HG02884 (cell line): ENCODE measurements at regions not wholly inside any gene's neighbourhood (a gene's known extent, or its start where the extent isn't known, plus 50 kb on each side); places are given as distances from the start of the nearest gene placed in this dataset.
"Not testable (repeated sequence)": the region's sequence is repeated elsewhere in the genome, so short reads cannot be mapped to it uniquely, and the experiment has no call there.

ENCODE experiments used
- ATAC-seq: cut with Tn5 transposase; IDR thresholded peaks from one replicate; pipeline ENCODE4 v1.9.1; 2021; ENCODE audit warnings: mild to moderate bottlenecking, moderate library complexity; ENCODE audit not compliant: unreplicated experiment

DNA sequence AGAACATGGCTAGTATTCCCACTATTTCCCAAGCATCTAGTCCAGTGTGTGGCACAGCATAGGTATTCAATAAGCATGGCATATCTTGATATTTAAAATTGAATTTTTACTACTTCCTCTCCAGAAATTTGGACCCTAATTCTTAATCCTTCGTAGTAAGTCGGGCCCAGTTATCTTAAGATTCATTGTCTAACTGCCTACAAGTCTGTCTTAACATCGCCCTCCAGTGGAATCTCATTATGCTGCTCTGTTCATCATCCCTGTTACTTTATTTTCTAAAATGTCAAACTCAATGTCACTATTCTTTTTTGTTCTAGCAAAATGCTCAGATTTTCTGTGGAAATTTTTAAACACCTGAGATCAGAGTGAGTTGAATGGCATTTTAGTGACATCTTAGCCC, 606.2 kb downstream of the KLHL13 start:
- no peak for ATAC-seq

- ATAC-seq: no peak
These were observed 608.6 kb downstream of the KLHL13 start for GRCh38 chrX:117508021-117508420.

DNA sequence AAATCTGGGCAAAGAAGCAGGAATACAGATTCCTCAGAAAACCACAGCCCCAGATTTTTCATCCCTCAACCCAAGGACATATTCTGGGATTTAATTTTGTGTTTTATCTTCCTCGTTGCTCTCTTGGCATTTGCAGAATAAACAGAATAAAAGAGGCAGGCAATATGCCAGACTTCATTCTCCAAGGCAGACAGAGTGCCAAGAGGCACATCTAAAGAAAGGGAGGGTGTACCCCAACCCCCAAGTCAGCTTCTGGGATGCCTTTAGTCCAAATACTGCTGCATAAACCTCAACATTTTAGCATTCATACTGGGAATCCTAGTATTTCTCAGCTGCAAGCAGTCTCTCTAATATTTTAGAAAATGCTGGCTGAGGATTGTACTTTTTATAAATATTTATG, 629.2 kb downstream of the KLHL13 start:
- no peak for ATAC-seq

- ATAC-seq: no peak
These were observed 632.7 kb downstream of the KLHL13 start for GRCh38 chrX:117483950-117484349.

GRCh38 chrX:117458243-117458968, 658.2 kb downstream of the KLHL13 start:
- no peak for ATAC-seq

GRCh38 chrX:117455787-117456186, 660.8 kb downstream of the KLHL13 start:
- no peak for ATAC-seq

- ATAC-seq: no peak
These were observed 687.1 kb downstream of the KLHL13 start for GRCh38 chrX:117429501-117429900.

DNA sequence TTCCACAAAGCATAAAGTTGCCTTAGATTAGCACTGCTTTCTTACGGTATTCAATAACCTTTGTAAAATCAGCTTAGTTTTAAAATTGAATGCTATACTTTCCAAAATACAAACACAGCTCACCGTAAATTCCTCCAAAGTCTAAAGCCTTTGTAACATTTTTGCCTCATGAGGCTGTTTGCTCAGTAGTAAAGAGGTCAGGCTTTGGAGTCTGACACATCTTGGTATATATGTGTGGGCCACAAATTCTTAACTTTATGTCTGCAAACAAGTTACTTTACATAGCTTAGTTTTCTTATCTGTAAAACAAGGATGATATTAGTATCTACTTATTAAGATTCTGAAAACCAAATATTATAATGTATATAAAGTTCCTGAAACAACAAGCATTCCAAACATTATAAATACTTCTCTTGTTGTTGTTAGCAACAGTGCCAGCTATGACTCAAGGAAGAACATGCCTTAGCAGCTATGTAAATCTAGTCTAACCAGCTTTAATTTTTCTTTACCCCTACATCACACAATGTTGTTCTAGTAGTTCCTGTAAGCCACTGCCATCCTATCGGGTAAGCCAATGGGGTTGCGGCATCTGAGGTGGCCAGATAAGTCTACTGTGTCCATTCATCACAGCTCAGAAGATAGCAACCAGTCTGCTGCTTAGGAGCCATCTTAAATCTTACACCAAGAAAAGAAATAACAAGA, 709.0 kb downstream of the KLHL13 start:
- ATAC-seq: no peak

DNA sequence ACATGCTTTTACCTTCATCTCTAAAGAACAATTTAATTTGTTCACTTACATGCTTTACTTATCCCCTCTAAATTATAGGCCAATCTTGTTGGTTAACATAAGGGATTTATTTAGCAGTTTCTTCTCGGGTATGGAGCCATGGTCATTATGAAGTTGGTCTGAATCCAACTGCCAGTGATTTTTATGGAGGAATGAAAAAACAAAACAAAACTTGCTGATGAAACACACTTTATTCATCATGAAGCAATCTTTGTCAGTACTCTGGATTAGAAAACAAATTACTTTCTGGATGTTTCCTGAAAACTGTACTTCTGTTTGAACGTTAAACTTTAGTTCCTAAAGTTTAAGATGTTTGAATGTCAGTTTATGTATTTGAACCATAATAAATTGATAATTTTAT, 715.8 kb downstream of the KLHL13 start:
- ATAC-seq: no peak

- no peak for ATAC-seq
These were observed 716.6 kb downstream of the KLHL13 start for GRCh38 chrX:117400005-117400404.

- ATAC-seq: no peak
These were observed 718.8 kb downstream of the KLHL13 start for GRCh38 chrX:117397844-117398243.

DNA sequence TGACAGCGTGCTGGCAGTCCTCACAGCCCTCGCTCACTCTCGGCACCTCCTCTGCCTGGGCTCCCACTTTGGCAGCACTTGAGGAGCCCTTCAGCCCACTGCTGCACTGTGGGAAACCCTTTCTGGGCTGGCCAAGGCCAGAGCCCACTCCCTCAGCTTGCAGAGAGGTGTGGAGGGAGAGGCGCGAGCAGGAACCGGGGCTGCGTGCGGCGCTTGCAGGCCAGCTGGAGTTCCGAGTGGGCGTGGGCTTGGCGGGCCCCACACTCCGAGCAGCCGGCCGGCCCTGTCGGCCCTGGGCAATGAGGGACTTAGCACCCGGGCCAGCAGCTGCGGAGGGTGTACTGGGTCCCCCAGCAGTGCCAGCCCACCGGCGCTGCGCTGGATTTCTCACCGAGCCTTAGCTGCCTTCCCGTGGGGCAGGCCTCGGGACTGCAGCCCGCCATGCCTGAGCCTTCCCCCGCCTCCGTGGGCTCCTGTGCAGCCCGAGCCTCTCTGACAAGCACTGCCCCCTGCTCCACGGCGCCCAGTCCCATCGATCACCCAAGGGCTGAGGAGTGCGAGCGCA, 722.0 kb downstream of the KLHL13 start:
- ATAC-seq: not testable (repeated sequence)

DNA sequence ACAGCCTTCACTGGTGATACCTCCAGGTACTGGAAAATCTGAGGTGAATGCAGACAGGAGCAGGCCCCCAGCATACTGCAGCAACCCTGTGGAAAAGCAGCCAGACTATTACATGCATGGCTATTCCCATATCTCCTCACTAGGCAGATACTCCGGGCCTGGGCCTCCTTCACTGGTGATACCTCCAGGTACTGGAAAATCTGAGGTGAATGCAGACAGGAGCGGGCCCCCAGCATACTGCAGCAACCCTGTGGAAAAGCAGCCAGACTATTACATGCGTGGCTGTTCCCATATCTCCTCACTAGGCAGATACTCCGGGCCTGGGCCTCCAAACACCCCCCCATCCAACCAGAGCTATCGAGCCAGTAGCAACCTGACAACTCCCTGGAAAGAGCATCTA, 724.2 kb downstream of the KLHL13 start:
- not testable (repeated sequence) for ATAC-seq

- ATAC-seq: no peak
These were observed 740.1 kb downstream of the KLHL13 start for GRCh38 chrX:117376460-117376859.

- no peak for ATAC-seq
These were observed 781.4 kb downstream of the KLHL13 start for GRCh38 chrX:117335209-117335608.

GRCh38 chrX:117327373-117327772, 789.2 kb downstream of the KLHL13 start:
- no peak for ATAC-seq

DNA sequence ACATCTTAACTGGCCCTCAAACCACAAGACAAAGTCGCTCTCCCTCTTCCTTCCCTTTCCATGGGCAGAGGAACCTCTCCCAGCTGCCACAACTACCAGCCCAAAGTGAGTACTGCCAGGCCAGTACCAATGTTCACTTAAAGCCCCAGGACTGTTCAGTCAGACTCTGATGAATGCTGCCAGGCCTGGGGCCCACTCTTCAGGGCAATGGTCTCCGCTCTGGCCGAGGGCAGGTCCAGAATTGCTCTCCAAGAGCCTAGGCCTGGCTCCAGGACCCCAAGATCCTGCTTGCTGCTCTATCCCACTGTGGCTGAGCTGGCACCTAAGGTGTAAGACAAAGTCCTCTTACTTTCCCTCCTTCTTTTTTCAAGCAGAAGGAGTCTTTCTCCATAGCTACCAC, 790.9 kb downstream of the KLHL13 start:
- ATAC-seq: no peak

- ATAC-seq: no peak
These were observed 811.3 kb downstream of the KLHL13 start for GRCh38 chrX:117305168-117305766.

DNA sequence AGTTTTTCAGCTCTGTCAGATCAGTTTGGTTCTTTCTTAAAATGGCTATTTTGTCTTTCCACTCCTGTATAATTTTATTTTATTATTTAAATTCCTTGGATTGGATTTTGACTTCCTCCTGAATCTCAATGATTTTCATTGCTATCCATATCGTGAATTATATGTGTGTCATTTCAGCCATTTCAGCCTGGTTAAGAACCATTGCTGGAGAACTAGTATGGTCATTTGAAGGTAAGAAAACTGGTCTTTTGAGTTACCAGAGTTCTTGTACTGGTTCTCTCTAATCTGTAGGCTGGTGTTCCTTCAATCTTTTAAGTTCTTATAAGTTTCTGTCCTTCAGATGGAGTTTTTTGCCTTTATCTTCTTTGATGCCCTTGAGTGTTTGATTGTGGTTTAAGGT, 815.5 kb downstream of the KLHL13 start:
- no peak for ATAC-seq

GRCh38 chrX:117291760-117292159, 824.9 kb downstream of the KLHL13 start:
- no peak for ATAC-seq

DNA sequence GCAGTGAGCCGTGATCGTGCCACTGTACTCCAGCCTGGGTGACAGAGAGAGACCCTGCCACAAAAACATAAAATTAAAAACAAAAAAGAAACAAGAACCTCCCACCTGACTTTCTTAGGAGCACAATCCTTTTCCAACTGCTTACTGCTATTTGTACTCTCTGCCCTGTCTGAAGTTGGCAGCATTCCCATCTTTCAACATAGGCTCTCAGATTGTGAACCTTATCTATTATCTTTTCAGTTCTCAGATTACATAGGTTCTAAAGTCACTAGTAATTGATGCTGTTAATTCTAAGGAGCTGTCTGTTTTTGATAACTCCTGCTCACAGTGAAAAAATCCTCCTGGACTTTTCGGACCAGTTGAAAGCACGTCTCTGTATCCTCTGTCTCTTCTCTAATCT, 812.2 kb upstream of the CT83 start:
- no peak for ATAC-seq
